CD4-positive, alpha-beta T cell treated with Interleukin-6 for 4 hours (primary cell): ENCODE measurements at regions not wholly inside any gene's neighbourhood (a gene's known extent, or its start where the extent isn't known, plus 50 kb on each side); places are given as distances from the start of the nearest gene placed in this dataset.

ENCODE experiments used
- DNase-seq: peaks from one replicate; pipeline ENCODE4 v3.0.0-alpha.2; 2020; ENCODE audit warnings: mixed read lengths

DNA sequence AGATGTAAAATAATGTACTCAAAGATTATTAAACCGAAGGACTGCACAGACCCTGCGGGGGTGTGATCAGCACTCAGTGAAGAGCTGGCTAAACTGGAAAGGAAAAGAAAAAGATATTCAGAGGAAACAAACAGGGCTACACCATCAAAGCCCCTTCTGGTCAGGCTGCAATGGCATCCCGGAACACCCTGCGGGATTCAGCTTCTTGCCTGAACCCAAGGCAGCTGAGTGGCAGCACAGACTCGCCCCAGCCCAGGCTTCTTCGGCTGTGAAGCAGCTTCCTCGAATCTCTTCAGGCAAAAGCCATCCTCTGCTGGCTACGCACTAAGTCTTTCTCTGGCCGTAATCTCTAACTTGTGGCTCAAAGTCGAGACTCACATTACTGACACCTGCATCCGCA, 220.9 kb downstream of the TEX29 start:
- no peak for DNase-seq

DNA sequence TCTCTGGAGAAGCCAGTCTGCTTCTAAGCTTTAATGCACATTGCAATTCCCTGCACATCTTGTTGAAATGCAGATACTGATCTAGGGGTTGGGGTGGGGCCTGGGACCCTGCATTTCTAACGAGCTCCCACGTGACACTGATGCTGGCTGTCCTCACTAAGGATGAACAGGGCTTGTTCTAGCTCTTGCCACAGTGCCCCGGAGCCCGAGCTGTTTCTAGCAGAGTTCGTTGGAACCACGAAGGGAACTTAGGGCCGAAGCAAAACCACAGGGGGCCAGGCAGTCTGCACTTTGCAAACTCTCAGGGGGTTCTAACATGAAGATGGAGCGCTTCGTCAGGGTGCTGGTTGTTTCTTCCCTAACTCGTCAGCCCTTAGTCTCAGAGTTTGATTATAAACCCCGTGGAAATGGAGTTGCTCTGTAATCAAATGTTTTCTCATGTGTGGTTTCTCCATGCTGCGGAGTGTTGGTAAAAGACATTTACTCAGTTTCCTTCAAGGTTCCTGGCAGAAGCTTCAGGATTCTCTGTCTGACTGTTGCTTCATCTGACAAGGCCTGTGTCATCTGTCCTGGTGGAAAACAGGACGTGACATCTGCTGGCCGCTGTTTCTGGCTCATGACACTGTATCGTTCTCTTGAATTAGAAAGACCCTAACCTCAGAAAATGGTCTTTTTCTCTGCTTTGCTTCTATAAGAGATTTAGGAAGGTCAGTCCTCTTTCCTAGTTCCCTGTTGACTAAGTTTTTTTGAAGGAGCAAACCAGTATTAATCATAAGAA, 221.5 kb downstream of the TEX29 start:
- no peak for DNase-seq

DNA sequence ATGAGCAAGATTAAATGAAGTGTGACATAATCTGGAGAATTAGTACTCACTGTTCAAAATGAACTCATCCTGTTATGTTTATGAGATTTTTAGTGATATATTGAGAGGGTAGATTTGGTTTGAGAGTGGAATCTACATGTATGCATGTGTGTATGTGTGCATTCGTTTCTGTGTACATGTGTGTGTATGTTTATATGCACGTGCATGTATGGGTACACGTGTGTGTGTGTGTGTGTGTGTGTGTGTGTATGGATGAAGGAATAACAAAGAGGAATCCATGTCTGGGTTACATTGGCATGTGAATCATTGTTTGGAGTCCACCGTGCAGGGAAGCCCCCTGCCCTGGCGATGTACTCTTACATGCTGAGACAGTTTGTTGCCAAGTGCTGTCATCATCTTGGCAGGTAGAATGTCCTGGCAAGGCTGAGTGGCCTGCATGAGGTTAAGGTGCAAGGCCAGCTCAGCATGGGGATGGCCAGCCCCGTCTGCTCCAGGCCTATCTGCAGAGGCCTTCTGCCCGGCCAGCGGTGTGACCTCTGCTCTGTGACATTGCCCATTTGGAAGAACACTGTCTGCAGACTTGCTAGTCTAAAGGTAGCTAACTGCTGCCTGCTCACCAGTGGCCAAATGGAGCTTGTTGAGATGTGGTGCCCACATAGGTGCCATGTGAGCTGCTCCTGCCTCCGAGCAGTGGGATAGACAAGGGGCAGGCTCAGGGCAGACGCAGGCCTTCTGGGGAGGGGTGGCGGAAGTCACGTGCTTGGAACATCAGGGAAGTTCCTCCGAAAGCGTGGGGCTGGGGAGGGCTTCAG, 222.3 kb downstream of the TEX29 start:
- no peak for DNase-seq

DNA sequence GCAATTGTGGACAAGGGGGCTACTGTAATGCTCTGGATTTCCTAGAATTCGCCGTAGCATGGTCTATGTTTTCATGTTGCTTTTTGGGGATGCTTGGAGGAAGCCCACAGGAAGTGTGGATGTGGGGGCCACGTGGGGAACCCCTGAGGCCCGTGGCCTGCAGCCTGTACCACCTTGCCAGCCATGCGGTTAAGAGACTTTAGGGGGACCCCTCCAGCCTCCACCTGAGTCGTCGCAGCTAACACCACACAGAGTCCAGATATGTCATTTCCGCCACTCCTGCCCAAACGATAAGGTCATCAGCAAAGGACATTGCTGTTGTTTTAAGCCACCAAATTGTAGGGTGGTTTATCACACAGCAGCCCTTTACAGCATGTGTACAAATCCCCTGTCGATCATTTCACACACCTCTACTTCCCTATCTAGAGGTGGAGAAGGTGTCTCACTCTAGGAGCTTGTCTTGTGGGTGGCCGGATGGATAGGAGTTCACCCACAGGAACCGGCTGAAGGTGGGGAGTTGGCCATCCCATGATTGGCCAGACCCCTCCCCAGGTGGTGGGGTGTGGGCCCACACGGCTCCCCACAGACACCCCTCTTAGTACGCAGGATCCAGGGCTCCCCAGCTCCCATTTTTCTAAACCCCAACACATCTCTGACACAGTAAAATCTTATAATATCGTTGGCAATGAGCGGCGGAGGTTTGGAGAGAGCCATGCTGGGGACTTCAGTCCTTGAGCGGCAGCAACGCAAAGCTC, 226.7 kb downstream of the TEX29 start:
- no peak for DNase-seq

DNA sequence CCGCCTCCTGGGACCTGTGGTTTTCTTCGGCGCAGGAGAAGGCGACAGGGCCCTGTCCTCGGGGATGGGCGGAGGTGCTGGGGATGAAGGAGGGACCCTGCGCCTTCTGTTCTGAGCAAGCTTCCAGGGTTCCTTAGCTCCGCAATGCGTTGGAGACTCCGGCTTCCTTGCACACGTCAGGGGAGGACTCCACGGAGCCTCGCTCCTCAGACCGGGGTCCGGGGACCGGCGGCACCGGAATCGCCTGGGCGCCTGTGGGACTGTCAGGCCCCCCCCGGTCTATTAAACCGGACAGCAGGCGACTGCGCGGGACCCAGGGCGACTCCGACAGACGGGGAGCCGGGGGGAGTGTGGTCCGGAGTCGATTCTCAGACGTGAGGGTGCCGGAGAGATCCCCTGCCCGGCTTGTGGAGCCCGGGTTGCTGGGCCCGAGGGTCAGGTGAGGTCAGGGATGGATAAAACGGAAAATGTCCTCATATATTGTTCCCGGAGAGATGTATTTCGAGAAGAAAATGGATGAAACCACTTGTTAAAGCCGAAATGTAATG, 227.4 kb downstream of the TEX29 start:
- DNase-seq = no peak

DNA sequence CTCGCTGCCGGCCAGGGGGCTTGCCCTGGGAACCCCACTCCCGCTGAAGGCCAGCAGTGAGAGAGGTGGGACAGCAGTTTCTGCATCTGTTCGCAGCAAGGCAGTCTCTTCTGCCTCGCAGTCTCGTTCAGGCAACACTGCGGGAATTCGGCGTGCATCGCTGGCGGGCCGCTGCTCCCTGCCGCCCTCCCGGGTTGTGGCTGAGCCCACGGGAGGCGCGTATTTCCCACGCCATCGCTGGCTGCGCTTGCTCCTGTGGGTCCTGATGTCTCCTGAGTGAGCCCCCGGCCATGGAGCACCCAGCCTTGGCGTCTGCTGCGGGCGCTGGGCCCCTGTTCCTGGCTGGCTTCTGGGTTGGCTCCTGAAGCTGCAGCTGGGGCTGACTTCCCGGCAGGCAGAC, 227.9 kb downstream of the TEX29 start:
- no peak for DNase-seq

DNA sequence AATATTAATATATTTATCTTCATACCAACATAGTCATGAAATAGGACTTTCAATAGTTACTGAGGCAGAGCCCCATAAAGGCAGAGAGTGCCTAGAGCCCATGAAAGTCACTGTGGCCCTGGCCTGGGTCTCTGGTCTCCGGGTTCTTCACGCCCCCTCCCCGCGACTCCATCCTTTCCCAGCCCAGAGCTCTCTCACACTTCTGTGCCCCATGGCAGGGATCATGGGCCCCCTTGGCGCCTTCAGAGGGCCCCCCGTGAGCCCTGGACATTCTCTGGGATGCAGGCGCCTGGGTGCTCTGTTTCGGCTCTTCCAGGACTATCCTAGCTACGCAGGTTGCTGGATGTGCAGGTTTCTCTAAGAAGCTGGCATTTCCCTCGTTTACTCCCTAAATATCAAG, 228.4 kb downstream of the TEX29 start:
- DNase-seq = no peak

DNA sequence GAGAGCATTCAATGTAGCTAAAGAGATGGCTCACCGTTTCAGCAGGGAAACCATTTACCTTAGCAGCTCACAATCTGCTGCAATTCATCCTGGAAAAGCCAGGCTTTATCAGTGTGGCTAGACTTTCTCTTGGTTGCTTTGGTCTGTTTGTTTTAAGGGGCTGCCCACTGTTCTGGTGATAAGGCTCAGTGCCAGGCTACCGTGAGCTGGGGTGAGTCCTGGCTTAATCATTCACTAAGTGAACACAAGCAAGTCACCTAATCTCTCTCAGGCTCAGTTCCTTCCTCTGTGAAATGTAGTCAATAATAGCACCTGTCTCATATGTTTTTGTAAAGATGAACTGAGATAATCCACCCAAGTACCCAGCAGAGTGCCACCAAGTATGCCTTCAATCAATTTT, 229.0 kb downstream of the TEX29 start:
- no peak for DNase-seq

DNA sequence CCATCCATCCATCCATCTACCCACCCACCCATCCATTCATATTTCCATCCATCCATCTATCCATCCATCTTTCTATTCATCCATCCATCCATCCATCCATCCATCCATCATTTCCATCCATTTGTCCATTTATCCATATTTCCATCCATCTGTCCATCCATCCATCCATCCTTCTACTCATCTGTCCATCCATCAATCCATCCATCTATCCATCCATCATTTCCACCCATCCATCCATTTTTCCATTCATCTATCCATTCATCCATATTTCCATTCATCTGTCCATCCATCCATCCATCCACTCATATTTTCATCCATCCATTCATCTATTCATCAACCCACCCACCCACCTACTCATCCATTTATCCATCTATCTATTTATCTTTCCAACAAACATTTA, 229.6 kb downstream of the TEX29 start:
- no peak for DNase-seq

DNA sequence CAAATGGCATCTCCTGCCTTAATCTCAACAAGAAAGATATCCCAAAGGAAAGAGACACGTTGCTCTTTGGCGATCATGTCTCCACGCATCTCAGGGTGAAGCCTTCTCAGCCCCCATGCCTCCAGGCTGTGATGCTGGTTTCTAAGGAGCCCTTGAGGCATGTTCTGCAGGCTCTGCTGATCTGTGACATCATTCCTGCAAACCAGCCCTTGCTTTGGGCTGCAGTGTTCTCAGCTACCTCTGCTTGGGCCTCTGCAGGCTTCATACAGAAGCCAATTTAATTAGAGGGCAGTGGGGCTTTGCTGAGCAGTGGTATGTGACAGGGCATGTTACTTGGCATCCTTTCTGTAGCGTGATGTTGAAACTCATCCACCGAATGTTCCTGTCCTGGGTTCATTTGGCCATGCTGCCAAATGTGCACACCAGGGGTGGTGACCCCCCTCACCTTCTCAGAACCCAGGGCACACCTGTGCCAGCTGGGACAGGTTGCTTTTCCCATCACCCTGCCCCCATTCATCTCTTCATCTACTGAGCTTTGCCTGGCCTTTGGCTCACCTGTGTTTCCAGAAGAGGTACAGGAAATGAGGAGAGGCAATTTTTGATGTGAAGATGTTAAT, 230.9 kb downstream of the TEX29 start:
- DNase-seq = no peak

DNA sequence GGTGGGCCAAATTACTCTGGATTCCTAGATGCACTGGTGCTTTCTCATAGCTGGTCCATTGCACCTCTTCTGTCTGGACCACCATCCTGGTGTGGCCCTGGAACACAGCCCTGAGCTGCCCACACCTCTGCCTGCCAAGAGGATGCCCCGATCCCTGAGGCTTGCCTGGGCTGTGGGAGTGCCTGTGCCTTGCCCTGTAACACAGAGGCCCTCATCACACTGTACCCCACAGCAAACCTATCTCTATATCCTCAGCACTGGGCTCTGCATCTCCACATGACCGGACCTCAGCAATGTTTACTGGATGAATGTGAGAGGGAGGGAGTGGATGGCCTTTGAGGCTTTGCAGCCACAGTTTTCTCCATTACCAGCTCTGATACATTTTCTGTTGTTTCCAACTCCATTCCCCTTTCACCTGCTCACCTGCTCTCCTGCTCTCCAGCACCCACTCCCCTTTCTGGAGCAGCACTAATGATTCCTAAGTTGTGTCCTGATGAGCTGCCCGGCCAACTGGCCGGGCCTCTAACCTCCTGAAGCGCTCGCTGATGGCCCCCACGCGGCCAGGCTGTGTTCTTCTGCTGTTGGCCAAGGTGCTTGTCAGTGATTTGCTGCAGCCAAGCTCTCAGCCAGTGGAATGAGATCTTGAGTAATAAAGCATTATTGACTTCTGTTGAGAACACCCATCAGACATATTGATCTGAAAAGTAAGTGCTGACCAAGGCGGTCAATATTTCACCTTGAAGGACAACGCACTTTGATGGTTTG, 232.6 kb downstream of the TEX29 start:
- no peak for DNase-seq

DNA sequence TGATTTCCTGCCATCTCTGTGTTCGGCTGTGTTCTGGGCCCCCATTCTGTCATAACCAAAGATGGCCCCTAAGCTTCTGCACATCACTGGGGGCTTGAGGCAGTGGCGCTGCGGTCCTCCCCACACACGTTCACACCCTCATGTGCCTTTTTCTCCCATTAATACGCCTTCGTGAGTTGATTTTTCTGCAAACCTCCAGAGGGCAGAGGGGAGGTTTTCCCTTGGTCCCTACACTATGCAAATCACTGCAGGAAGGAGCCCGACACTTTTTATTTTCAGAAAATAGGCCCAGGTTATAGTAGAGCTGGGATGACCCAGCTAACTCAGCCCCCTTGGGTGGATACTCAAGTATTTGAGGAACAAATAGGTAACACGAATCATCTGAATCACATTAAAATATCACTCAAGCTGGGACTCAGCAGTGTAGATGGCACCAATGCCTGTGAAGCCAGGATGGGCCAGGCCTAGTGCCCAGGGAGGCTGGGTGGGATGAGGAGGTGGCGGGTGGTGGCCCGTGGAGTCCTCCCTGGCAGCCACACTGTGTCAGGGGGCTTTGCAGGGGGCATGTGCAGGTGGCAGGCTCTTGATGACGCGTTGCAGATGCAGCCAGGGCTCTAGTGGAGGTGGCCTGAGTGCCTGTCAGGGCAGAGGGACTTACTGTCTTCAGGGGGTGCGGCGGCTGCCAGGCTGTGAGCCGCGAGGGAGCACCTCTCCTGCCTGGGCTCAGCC, 234.3 kb downstream of the TEX29 start:
- DNase-seq = no peak

DNA sequence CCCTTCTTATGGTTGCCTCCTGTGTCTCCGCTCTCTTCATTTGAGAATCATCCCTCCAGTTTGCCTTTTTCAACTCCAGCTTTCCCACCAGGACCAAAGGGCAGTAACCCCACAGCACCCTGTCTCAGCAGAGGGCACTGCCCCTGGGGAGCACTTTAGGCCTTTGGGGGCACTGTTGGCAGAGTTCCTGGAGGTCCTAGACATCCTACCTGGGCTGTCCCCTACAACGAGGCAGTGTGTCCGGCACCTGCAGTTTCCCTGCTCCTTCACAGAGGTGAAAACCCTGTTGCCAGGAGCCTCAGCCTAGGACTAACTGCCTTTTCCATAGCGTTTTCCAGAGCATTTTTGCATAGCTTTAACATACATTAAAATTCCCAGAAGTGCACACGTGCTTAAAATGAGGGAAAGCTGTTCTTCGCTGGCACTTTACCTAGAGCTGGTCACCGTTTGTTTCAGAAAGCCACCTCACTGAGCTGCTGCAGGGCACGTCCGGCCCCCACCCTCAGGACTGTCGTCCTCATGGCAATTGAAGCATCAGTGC, 234.9 kb downstream of the TEX29 start:
- no peak for DNase-seq

DNA sequence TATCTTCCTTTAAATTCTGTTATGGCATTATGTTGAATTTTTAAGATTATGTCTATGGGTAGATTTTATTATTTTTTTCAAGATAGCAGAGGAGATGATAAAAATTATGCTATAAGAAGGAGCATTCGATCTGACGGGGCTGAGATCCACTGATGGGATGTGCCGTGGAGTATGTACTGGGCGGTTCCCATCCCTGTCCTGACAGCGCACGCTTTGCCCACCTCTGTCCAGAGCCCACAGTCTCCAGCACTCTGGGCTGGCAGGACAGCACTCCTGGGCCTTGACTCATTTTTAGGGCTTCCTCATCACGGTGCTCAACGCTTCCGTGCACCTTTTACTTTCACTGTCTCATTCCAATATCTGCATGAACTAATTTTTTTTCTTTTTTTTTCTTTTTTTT, 235.5 kb downstream of the TEX29 start:
- DNase-seq = no peak

DNA sequence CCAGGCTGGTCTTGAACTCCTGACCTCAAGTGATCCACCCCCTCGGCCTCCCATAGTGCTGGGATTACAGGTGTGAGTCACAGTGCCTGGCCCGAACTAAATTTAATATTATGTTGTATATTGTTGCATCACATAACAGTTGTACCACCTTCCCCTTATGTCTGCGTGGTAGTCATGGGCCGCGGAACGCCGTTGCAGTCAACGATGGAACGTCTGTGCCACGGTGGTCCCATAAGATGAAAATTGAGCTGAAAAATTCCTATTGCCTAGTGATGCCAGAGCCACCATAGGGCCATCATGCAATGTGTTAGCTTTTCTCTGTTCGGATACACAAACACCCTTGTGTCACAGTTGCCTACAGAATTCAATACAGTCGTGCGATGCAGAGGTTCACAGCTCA, 236.1 kb downstream of the TEX29 start:
- DNase-seq = no peak

DNA sequence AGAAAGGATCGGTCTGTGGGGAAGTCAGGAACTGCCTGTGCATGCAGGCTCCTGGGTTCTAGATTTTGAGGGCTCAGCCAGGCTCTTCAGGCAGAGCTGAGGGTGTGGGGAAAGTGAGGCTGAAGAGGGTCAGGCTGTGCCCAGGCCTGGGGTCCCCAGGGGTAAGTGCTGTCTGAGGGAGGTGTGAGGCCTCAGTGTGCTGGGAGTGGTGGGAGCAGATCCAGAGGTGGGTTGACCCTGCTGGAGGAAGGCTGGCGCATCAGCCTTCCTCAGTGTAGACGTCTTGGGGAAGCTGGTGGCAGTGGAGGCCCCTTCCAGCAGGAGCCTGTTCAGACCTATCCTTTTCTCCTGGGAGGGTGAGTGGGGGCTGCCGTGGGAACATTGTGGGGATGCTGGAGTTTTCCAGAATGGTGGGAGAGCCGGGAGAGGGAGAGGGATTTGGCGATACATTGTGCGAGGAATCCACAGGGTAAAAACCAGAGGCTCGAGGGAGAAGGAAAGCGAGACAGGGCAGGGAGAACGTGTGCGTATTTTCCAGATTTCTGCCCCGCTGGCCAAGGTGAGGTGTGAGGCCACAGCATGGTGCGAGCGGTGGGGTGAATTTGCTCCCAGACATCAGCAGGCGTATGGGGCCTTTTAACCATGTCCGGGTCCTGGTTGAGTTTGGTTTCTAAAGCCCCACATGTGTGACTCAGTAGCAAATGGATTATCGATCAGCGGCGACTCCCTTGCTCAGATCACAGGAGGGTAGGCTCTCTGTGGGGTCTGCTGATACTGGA, 237.7 kb downstream of the TEX29 start:
- DNase-seq = no peak

DNA sequence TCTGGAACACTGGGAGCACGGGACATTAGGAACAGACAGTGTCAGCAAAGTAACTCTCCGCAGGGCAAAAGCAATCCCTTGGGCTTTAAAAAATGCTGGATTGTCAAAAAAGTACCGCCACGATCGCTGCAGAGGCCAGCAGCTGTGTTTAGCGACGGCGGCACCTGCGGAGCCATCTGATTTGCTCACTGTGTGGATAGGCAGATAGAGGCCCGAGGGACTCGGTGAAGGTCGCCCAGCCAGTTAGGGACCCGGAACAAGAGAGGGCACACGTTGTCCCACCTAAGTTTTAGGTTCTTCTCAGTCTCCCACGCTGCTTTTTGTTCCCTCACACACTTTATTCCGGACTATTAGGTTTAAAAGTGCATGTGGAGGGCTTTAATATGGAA, 238.3 kb downstream of the TEX29 start:
- no peak for DNase-seq

DNA sequence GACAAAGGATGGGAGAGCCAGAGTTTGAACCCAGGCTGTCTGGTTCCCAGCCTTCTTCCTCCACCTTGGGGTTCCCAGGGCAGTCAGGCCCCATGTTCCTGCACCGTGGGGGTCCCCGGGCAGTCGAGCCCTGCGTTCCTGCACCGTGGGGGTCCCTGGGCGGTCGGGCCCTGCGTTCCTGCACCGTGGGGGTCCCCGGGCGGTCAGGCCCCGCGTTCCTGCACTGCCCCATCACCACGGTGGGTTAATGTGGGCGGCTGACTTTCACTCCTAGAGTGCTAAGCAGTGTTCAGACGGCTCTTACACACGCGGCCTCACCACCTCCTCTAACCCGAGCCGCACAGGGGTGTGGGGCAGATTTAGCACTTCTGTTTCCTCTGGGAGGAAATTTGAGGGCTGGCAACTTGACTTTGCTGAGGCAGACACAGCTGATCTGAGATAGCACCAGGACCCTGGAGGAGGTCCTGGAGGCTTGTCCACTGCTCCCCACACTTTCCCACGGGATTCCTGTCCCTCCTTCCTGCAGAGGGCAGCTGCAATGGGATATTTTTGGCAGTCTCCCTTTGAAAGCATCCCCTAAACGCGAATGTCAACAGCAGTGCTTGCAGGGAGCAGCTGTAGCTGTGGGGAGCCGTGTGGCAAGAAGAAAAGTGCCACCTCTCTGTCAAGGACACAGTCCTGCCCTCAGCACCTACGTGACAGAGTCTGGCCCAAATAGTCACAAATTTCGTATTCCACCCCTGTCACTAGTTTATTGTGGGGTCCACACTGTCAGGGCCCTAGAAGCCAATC, 239.4 kb downstream of the TEX29 start:
- no peak for DNase-seq

DNA sequence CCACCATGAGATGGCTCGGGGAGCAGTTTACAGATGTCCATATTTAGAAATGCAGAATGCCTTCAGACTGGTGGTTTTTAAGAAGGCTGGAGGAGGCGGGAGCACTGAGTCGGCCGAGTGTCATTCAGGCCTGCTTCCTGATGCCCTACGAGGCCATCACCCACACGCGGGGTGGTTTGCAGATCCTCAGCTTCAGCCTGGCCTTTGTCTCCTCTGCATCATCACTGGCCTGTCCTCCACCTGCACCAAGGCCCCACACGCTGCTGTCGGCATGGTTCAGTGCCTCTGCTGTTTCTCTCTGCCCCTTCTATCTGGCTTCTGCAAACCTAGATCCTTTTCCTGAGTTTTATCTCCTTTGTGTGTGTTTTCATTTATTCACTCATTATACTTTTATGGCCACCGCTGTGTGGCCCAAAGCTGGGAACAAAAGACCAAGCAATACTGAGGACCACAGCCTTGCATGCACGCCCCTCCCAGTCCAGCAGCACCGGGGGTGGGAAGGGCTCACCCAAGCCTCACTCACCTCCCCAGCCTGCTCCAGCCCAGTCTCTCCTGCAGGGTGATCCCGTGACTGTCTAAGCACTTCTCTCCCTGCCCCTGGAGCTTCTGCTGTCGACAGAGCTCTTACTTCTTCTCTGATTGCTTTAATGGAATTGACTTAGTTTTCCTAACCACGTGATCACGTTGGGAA, 240.8 kb downstream of the TEX29 start:
- no peak for DNase-seq
